GM23338 (cell line): ENCODE measurements at regions not wholly inside any gene's neighbourhood (a gene's known extent, or its start where the extent isn't known, plus 50 kb on each side); places are given as distances from the start of the nearest gene placed in this dataset.

Experiments
- ATAC-seq: fragments of 200-7000 bp; cut with Tn5 transposase; 3 replicates; pipeline ENCODE4 v1.9.1; 2020
- DNase-seq: peaks from one replicate; pipeline ENCODE4 v3.0.0-alpha.2; 2015; ENCODE audit warnings: low spot score
- H2AFZ ChIP-seq: fragments of 200-600 bp; sonication (generic); 2 replicates; pipeline ENCODE4 v1.8.0; 2016; ENCODE audit warnings: antibody characterized with exemption, mild to moderate bottlenecking, moderate library complexity
- H3F3A ChIP-seq: fragments of 200-600 bp; sonication (generic); replicated peaks from 2 replicates; pipeline ENCODE4 v1.8.0; 2017; ENCODE audit warnings: antibody characterized with exemption, mixed run types, low read depth
- H3K27ac ChIP-seq: fragments of 200-600 bp; sonication (generic); 2 replicates; pipeline ENCODE4 v1.6.1; 2016; ENCODE audit warnings: low read depth
- H3K27me3 ChIP-seq: fragments of 200-600 bp; sonication (generic); 2 replicates; pipeline ENCODE4 v1.8.0; 2016; ENCODE audit warnings: mild to moderate bottlenecking, mixed run types, moderate library complexity; ENCODE audit not compliant: insufficient read depth
- H3K36me3 ChIP-seq: fragments of 200-600 bp; sonication (generic); 2 replicates; pipeline ENCODE4 v1.8.0; 2016; ENCODE audit warnings: mild to moderate bottlenecking; ENCODE audit not compliant: insufficient read depth
- H3K4me1 ChIP-seq: fragments of 200-600 bp; sonication (generic); 2 replicates; pipeline ENCODE4 v1.8.0; 2016; ENCODE audit warnings: mild to moderate bottlenecking, moderate library complexity; ENCODE audit not compliant: insufficient read depth
- H3K4me2 ChIP-seq: fragments of 200-600 bp; sonication (generic); 2 replicates; pipeline ENCODE4 v1.7.1; 2017; ENCODE audit warnings: mixed run types
- H3K4me3 ChIP-seq: fragments of 200-600 bp; sonication (generic); 2 replicates; pipeline ENCODE4 v1.6.1; 2016; ENCODE audit warnings: mixed run types
- H3K79me2 ChIP-seq: fragments of 200-600 bp; sonication (generic); replicated peaks from 2 replicates; pipeline ENCODE4 v1.8.0; 2017; ENCODE audit warnings: mild to moderate bottlenecking; ENCODE audit not compliant: insufficient read depth
- H3K9me2 ChIP-seq: fragments of 200-600 bp; sonication (generic); 2 replicates; pipeline ENCODE4 v1.8.0; 2017; ENCODE audit not compliant: insufficient read depth
- H4K20me1 ChIP-seq: fragments of 200-600 bp; sonication (generic); replicated peaks from 2 replicates; pipeline ENCODE4 v1.8.0; 2017; ENCODE audit warnings: mild to moderate bottlenecking; ENCODE audit not compliant: insufficient read depth
- H3K27ac Mint-ChIP-seq: 2 replicates; pipeline ENCODE4 v1.8.0; 2020; ENCODE audit warnings: inconsistent platforms, mild to moderate bottlenecking, moderate library complexity, mixed read lengths
- H3K27me3 Mint-ChIP-seq: 3 replicates; pipeline ENCODE4 v1.8.0; 2022; ENCODE audit warnings: low read depth, mild to moderate bottlenecking, moderate library complexity, mixed read lengths, inconsistent platforms; ENCODE audit not compliant: insufficient read depth, poor library complexity
- H3K36me3 Mint-ChIP-seq: 3 replicates; pipeline ENCODE4 v1.8.0; 2021; ENCODE audit warnings: low read depth, mild to moderate bottlenecking, inconsistent platforms, moderate library complexity, mixed read lengths
- H3K4me1 Mint-ChIP-seq: 3 replicates; pipeline ENCODE4 v1.8.0; 2020; ENCODE audit warnings: mild to moderate bottlenecking, inconsistent platforms, mixed read lengths
- H3K4me3 Mint-ChIP-seq: 3 replicates; pipeline ENCODE4 v1.8.0; 2021; ENCODE audit warnings: moderate library complexity, mild to moderate bottlenecking, inconsistent platforms, mixed read lengths
- H3K9me3 Mint-ChIP-seq: 3 replicates; pipeline ENCODE4 v1.8.0; 2020; ENCODE audit warnings: moderate library complexity, mild to moderate bottlenecking, inconsistent platforms, mixed read lengths
- CREB1 ChIP-seq: fragments of 250-450 bp; sonication (Bioruptor Pico); IDR thresholded peaks from 2 replicates; pipeline ENCODE4 v1.5.0; 2020; ENCODE audit warnings: low read depth, mild to moderate bottlenecking, moderate library complexity
- EZH2 ChIP-seq: fragments of 200-600 bp; sonication (generic); IDR thresholded peaks from one replicate; pipeline ENCODE4 v1.8.0; 2017; ENCODE audit warnings: antibody characterized with exemption, mild to moderate bottlenecking, low read depth; ENCODE audit not compliant: unreplicated experiment
- EZH2phosphoT487 ChIP-seq: fragments of 200-600 bp; sonication (generic); IDR thresholded peaks from one replicate; pipeline ENCODE4 v1.8.1; 2018; ENCODE audit warnings: antibody characterized with exemption; ENCODE audit not compliant: unreplicated experiment
- JUNB ChIP-seq: IDR thresholded peaks from one replicate; pipeline ENCODE4 v1.6.1; 2016; ENCODE audit warnings: antibody characterized with exemption; ENCODE audit not compliant: unreplicated experiment
- NANOG ChIP-seq: IDR thresholded peaks from 2 replicates; pipeline ENCODE4 v1.6.1; 2016; ENCODE audit warnings: antibody characterized with exemption, borderline replicate concordance
- POLR2AphosphoS5 ChIP-seq: IDR thresholded peaks from 2 replicates; pipeline ENCODE4 v1.6.1; 2016; ENCODE audit warnings: antibody characterized with exemption, low read depth
- STAT1 ChIP-seq: IDR thresholded peaks from one replicate; pipeline ENCODE4 v1.6.1; 2016; ENCODE audit warnings: antibody characterized with exemption; ENCODE audit not compliant: unreplicated experiment
- ZNF114 ChIP-seq: fragments of 250-450 bp; sonication (Bioruptor Pico); IDR thresholded peaks from 2 replicates; pipeline ENCODE4 v1.5.0; 2020; ENCODE audit warnings: mild to moderate bottlenecking, moderate library complexity
- ZNF331 ChIP-seq: fragments of 250-450 bp; sonication (Bioruptor Pico); IDR thresholded peaks from 2 replicates; pipeline ENCODE4 v1.5.0; 2020; ENCODE audit warnings: low read depth, mild to moderate bottlenecking, moderate library complexity
- TF ChIP-seq, protein P1 (sequence below): IDR thresholded peaks from one replicate; pipeline ENCODE4 v1.6.1; 2018; ENCODE audit warnings: antibody characterized with exemption; ENCODE audit not compliant: unreplicated experiment
- TF ChIP-seq, protein P2 (sequence below): fragments of 250-450 bp; sonication (Bioruptor Pico); IDR thresholded peaks from 2 replicates; pipeline ENCODE4 v1.5.0; 2020; ENCODE audit warnings: mild to moderate bottlenecking, moderate library complexity
- TF ChIP-seq, protein P3 (sequence below), 2 experiments: fragments of 200-600 bp in 1 of 2; sonication (generic) in 1 of 2; conservative IDR thresholded peaks; 2 replicates each; pipeline versions ENCODE4 v1.5.1 to v1.6.1; 2016 to 2017; ENCODE audit warnings: antibody characterized with exemption in 2 of 2, low read depth in 2 of 2, mild to moderate bottlenecking in 2 of 2, moderate library complexity in 1 of 2

DNA sequence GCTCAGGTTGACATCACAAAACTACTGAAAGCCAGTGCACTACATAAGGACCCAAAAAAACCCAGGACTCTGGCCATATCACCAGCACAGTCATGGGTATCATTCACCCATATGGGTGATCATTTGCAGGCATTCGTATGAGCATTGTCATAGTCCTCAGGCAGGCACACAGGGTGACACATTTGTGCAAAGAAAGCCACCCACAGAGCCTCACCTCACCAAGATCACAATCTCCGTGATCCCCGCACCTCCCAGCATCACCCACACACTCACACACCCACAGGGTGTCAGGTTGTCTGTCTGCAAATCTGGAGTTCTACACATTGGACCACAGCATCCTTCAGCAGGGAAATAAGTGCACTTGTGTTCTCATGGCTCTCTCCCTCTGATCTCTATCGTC is 166.0 kb upstream of the LPP start:
- 0 out of 2 replicates have a peak, but pooled peaks cover 3% of the 10 kb centered on the region for H3F3A ChIP-seq
- no peak overlapping the region for H2AFZ ChIP-seq
- H3K27ac Mint-ChIP-seq, result no peak overlapping the region
- no peaks in the 10 kb centered on the region for H3K36me3 ChIP-seq
- no peak overlapping the region for H3K4me3 ChIP-seq
- no peak for ATAC-seq
- peaks cover 4% of the 10 kb centered on the region for H3K27me3 Mint-ChIP-seq
- TF ChIP-seq CREB1 (CRISPR knock-in tag), result no peak
- TF ChIP-seq STAT1, result no peak
- no peak for TF ChIP-seq EZH2
- TF ChIP-seq, protein P1, sequence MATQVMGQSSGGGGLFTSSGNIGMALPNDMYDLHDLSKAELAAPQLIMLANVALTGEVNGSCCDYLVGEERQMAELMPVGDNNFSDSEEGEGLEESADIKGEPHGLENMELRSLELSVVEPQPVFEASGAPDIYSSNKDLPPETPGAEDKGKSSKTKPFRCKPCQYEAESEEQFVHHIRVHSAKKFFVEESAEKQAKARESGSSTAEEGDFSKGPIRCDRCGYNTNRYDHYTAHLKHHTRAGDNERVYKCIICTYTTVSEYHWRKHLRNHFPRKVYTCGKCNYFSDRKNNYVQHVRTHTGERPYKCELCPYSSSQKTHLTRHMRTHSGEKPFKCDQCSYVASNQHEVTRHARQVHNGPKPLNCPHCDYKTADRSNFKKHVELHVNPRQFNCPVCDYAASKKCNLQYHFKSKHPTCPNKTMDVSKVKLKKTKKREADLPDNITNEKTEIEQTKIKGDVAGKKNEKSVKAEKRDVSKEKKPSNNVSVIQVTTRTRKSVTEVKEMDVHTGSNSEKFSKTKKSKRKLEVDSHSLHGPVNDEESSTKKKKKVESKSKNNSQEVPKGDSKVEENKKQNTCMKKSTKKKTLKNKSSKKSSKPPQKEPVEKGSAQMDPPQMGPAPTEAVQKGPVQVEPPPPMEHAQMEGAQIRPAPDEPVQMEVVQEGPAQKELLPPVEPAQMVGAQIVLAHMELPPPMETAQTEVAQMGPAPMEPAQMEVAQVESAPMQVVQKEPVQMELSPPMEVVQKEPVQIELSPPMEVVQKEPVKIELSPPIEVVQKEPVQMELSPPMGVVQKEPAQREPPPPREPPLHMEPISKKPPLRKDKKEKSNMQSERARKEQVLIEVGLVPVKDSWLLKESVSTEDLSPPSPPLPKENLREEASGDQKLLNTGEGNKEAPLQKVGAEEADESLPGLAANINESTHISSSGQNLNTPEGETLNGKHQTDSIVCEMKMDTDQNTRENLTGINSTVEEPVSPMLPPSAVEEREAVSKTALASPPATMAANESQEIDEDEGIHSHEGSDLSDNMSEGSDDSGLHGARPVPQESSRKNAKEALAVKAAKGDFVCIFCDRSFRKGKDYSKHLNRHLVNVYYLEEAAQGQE, result no peak
- no peak for TF ChIP-seq ZNF114 (CRISPR knock-in tag)
- TF ChIP-seq ZNF331 (CRISPR knock-in tag), result no peak
- TF ChIP-seq NANOG, result no peak
- no peak for TF ChIP-seq JUNB
- no peak for TF ChIP-seq EZH2phosphoT487
- TF ChIP-seq, protein P2, sequence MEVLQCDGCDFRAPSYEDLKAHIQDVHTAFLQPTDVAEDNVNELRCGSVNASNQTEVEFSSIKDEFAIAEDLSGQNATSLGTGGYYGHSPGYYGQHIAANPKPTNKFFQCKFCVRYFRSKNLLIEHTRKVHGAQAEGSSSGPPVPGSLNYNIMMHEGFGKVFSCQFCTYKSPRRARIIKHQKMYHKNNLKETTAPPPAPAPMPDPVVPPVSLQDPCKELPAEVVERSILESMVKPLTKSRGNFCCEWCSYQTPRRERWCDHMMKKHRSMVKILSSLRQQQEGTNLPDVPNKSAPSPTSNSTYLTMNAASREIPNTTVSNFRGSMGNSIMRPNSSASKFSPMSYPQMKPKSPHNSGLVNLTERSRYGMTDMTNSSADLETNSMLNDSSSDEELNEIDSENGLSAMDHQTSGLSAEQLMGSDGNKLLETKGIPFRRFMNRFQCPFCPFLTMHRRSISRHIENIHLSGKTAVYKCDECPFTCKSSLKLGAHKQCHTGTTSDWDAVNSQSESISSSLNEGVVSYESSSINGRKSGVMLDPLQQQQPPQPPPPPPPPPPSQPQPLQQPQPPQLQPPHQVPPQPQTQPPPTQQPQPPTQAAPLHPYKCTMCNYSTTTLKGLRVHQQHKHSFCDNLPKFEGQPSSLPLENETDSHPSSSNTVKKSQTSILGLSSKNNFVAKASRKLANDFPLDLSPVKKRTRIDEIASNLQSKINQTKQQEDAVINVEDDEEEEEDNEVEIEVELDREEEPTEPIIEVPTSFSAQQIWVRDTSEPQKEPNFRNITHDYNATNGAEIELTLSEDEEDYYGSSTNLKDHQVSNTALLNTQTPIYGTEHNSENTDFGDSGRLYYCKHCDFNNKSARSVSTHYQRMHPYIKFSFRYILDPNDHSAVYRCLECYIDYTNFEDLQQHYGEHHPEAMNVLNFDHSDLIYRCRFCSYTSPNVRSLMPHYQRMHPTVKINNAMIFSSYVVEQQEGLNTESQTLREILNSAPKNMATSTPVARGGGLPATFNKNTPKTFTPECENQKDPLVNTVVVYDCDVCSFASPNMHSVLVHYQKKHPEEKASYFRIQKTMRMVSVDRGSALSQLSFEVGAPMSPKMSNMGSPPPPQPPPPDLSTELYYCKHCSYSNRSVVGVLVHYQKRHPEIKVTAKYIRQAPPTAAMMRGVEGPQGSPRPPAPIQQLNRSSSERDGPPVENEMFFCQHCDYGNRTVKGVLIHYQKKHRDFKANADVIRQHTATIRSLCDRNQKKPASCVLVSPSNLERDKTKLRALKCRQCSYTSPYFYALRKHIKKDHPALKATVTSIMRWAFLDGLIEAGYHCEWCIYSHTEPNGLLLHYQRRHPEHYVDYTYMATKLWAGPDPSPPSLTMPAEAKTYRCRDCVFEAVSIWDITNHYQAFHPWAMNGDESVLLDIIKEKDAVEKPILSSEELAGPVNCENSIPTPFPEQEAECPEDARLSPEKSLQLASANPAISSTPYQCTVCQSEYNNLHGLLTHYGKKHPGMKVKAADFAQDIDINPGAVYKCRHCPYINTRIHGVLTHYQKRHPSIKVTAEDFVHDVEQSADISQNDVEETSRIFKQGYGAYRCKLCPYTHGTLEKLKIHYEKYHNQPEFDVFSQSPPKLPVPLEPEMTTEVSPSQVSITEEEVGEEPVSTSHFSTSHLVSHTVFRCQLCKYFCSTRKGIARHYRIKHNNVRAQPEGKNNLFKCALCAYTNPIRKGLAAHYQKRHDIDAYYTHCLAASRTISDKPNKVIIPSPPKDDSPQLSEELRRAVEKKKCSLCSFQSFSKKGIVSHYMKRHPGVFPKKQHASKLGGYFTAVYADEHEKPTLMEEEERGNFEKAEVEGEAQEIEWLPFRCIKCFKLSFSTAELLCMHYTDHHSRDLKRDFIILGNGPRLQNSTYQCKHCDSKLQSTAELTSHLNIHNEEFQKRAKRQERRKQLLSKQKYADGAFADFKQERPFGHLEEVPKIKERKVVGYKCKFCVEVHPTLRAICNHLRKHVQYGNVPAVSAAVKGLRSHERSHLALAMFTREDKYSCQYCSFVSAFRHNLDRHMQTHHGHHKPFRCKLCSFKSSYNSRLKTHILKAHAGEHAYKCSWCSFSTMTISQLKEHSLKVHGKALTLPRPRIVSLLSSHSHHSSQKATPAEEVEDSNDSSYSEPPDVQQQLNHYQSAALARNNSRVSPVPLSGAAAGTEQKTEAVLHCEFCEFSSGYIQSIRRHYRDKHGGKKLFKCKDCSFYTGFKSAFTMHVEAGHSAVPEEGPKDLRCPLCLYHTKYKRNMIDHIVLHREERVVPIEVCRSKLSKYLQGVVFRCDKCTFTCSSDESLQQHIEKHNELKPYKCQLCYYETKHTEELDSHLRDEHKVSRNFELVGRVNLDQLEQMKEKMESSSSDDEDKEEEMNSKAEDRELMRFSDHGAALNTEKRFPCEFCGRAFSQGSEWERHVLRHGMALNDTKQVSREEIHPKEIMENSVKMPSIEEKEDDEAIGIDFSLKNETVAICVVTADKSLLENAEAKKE (CRISPR knock-in tag), result no peak
- TF ChIP-seq, protein P3, sequence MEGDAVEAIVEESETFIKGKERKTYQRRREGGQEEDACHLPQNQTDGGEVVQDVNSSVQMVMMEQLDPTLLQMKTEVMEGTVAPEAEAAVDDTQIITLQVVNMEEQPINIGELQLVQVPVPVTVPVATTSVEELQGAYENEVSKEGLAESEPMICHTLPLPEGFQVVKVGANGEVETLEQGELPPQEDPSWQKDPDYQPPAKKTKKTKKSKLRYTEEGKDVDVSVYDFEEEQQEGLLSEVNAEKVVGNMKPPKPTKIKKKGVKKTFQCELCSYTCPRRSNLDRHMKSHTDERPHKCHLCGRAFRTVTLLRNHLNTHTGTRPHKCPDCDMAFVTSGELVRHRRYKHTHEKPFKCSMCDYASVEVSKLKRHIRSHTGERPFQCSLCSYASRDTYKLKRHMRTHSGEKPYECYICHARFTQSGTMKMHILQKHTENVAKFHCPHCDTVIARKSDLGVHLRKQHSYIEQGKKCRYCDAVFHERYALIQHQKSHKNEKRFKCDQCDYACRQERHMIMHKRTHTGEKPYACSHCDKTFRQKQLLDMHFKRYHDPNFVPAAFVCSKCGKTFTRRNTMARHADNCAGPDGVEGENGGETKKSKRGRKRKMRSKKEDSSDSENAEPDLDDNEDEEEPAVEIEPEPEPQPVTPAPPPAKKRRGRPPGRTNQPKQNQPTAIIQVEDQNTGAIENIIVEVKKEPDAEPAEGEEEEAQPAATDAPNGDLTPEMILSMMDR (conservative IDR thresholded peaks at IDR 0.05; ENCODE audit: low read depth in 2 of 2), result no peak
- TF ChIP-seq POLR2AphosphoS5, result no peak
- H3K4me1 ChIP-seq, result peaks cover 15% of the 10 kb centered on the region
- no peaks in the 10 kb centered on the region for H3K79me2 ChIP-seq
- no peaks in the 10 kb centered on the region; the same call in 2 of the 3 replicates for H3K9me3 Mint-ChIP-seq
- no peak overlapping the region for H3K4me2 ChIP-seq
- no peaks in the 10 kb centered on the region; the same call in 2 of the 3 replicates for H3K36me3 Mint-ChIP-seq
- H3K27ac ChIP-seq, result no peak overlapping the region
- H4K20me1 ChIP-seq, result no peaks in the 10 kb centered on the region
- no peak for DNase-seq
- peaks cover 22% of the 10 kb centered on the region for H3K4me1 Mint-ChIP-seq
- no peaks in the 10 kb centered on the region for H3K27me3 ChIP-seq
- peaks cover 17% of the 10 kb centered on the region for H3K9me2 ChIP-seq
- H3K4me3 Mint-ChIP-seq, result no peak overlapping the region
